Tibial nerve (tissue), 4 donors: ENCODE measurements at regions not wholly inside any gene's neighbourhood (a gene's known extent, or its start where the extent isn't known, plus 50 kb on each side); places are given as distances from the start of the nearest gene placed in this dataset.

ENCODE experiments used
- CTCF ChIP-seq, 5 experiments: fragments of 200-600 bp in 3 of 5; fragments of 450-650 bp in 2 of 5; sonication (generic) in 3 of 5; IDR thresholded peaks; one replicate each; pipeline ENCODE4 v1.5.1; 2016 to 2019; ENCODE audit warnings: antibody characterized with exemption in 5 of 5, mild to moderate bottlenecking in 3 of 5, moderate library complexity in 2 of 5
- EP300 ChIP-seq, 2 donors: sonication (generic); formaldehyde crosslinking; IDR thresholded peaks; one replicate each; pipeline ENCODE4 v1.6.1; 2017; ENCODE audit warnings: antibody characterized with exemption in 2 of 2, mild to moderate bottlenecking in 1 of 2
- POLR2A ChIP-seq, 2 donors: fragments of 450-650 bp; IDR thresholded peaks; one replicate each; pipeline ENCODE4 v1.6.1; 2017; ENCODE audit warnings: antibody characterized with exemption in 2 of 2, mild to moderate bottlenecking in 2 of 2, moderate library complexity in 2 of 2

GRCh38 chr20:60144404-60144803 is 186.2 kb downstream of the CDH26 start:
- no peak for TF ChIP-seq CTCF (IDR thresholded peaks at IDR 0.05)
- no peak for TF ChIP-seq POLR2A (IDR thresholded peaks at IDR 0.05)
- TF ChIP-seq EP300 (IDR thresholded peaks at IDR 0.05), result no peak
